ENCODE measurements at regions not wholly inside any gene's neighbourhood (a gene's known extent, or its start where the extent isn't known, plus 50 kb on each side); places are given as distances from the start of the nearest gene placed in this dataset.
"Not testable (repeated sequence)": the region's sequence is repeated elsewhere in the genome, so short reads cannot be mapped to it uniquely, and the experiment has no call there.

GRCh38 chr3:105235785-105236184, 130.9 kb upstream of the ALCAM start:
- intact Hi-C loops (cut with micrococcal nuclease) = no loop called here

GRCh38 chr3:105238367-105238766, 128.3 kb upstream of the ALCAM start:
- intact Hi-C loops (cut with micrococcal nuclease) = no loop called here

GRCh38 chr3:105243076-105243475, 123.6 kb upstream of the ALCAM start:
- intact Hi-C loops (cut with micrococcal nuclease) = no loop called here

- intact Hi-C loops (cut with micrococcal nuclease) = no loop called here
These were observed 120.2 kb upstream of the ALCAM start for GRCh38 chr3:105246536-105246935.

- intact Hi-C loops (cut with micrococcal nuclease) = no loop called here
These were observed 113.5 kb upstream of the ALCAM start for GRCh38 chr3:105253225-105253624.

GRCh38 chr3:105254154-105254553, 112.6 kb upstream of the ALCAM start:
- intact Hi-C loops (cut with micrococcal nuclease) = no loop called here

- intact Hi-C loops (cut with micrococcal nuclease) = no loop called here
These were observed 111.4 kb upstream of the ALCAM start for GRCh38 chr3:105255350-105255749.

- intact Hi-C loops (cut with micrococcal nuclease) = no loop called here
These were observed 107.2 kb upstream of the ALCAM start for GRCh38 chr3:105259496-105259895.

GRCh38 chr3:105260385-105260784, 106.3 kb upstream of the ALCAM start:
- intact Hi-C loops (cut with micrococcal nuclease) = no loop called here

GRCh38 chr3:105274536-105274935, 92.2 kb upstream of the ALCAM start:
- intact Hi-C loops (cut with micrococcal nuclease) = no loop called here

- intact Hi-C loops (cut with micrococcal nuclease) = no loop called here
These were observed 91.8 kb upstream of the ALCAM start for GRCh38 chr3:105274958-105275357.

- intact Hi-C loops (cut with micrococcal nuclease) = no loop called here
These were observed 89.1 kb upstream of the ALCAM start for GRCh38 chr3:105277656-105278055.

GRCh38 chr3:105278688-105279087, 88.0 kb upstream of the ALCAM start:
- intact Hi-C loops (cut with micrococcal nuclease) = no loop called here

- intact Hi-C loops (cut with micrococcal nuclease) = no loop called here
These were observed 84.7 kb upstream of the ALCAM start for GRCh38 chr3:105281989-105282388.

- intact Hi-C loops (cut with micrococcal nuclease) = no loop called here
These were observed 81.8 kb upstream of the ALCAM start for GRCh38 chr3:105284876-105285275.

GRCh38 chr3:105285653-105286241, 81.0 kb upstream of the ALCAM start:
- intact Hi-C loops (cut with micrococcal nuclease) = no loop called here

- intact Hi-C loops (cut with micrococcal nuclease) = no loop called here
These were observed 73.3 kb upstream of the ALCAM start for GRCh38 chr3:105293441-105293840.

- intact Hi-C loops (cut with micrococcal nuclease) = not testable (repeated sequence)
These were observed 70.4 kb upstream of the ALCAM start for GRCh38 chr3:105296182-105296822.

GRCh38 chr3:105304487-105304886, 62.2 kb upstream of the ALCAM start:
- intact Hi-C loops (cut with micrococcal nuclease) = no loop called here

GRCh38 chr3:105315144-105315543, 51.6 kb upstream of the ALCAM start:
- intact Hi-C loops (cut with micrococcal nuclease) = no loop called here

GRCh38 chr3:105315815-105316214, 50.9 kb upstream of the ALCAM start:
- intact Hi-C loops (cut with micrococcal nuclease) = no loop called here

GRCh38 chr3:105316331-105316730, 50.4 kb upstream of the ALCAM start:
- intact Hi-C loops (cut with micrococcal nuclease) = no loop called here

Data from T-helper 2 cell treated with Interferon-gamma antibody and Interleukin-4, amounts not matched to agents 100 ng/mL and 5 ng/mL, for 36 hours (primary cell).